Mesodermal cell (in vitro differentiated cells): ENCODE measurements at regions not wholly inside any gene's neighbourhood (a gene's known extent, or its start where the extent isn't known, plus 50 kb on each side); places are given as distances from the start of the nearest gene placed in this dataset.

Experiments
- H3K27ac ChIP-seq: 2 replicates; pipeline ENCODE4 v1.7.0; 2013; ENCODE audit warnings: mild to moderate bottlenecking, low read depth, low read length, moderate library complexity; ENCODE audit not compliant: severe bottlenecking
- H3K36me3 ChIP-seq: 2 replicates; pipeline ENCODE4 v1.7.1; 2013; ENCODE audit warnings: mild to moderate bottlenecking, low read length, moderate library complexity; ENCODE audit not compliant: control insufficient read depth, insufficient read depth
- H3K4me1 ChIP-seq: one replicate; pipeline ENCODE4 v1.7.1; 2013; ENCODE audit warnings: mild to moderate bottlenecking, low read length; ENCODE audit not compliant: insufficient read depth, control insufficient read depth, poor library complexity, severe bottlenecking
- H3K4me3 ChIP-seq: 2 replicates; pipeline ENCODE4 v1.7.0; 2013; ENCODE audit warnings: low read length, control low read depth, mild to moderate bottlenecking; ENCODE audit not compliant: insufficient read depth, poor library complexity, severe bottlenecking; ENCODE audit errors: extremely low read depth
- H3K9me3 ChIP-seq: 2 replicates; pipeline ENCODE4 v1.7.1; 2013; ENCODE audit warnings: mild to moderate bottlenecking, low read length, moderate library complexity; ENCODE audit not compliant: control insufficient read depth
- WGBS, 2 experiments: methylation state at CpG; one replicate each; pipeline ENCODE4 v1.1.5; 2013; ENCODE audit warnings: missing lambda C conversion rate in 2 of 2; ENCODE audit not compliant: insufficient coverage in 2 of 2; 5-methylcytosine and 5-hydroxymethylcytosine counted together

- Histone ChIP-seq H3K4me1 (no peaks in the 10 kb centered on the region), H3K4me3 (no peak overlapping the region), H3K27ac (no peak overlapping the region), H3K9me3 (no peaks in the 10 kb centered on the region), H3K36me3 (no peaks in the 10 kb centered on the region)
- 95 to 96% methylated on average over 5 to 7 of the region's 7 CpGs for WGBS, 2 experiments
Observed at GRCh38 chr16:48008011-48008525, 147.7 kb downstream of the ABCC12 start.

GRCh38 chr16:48004141-48004695 is 151.6 kb downstream of the ABCC12 start:
- Histone ChIP-seq H3K9me3 (no peaks in the 10 kb centered on the region), H3K4me1 (no peaks in the 10 kb centered on the region), H3K27ac (no peak overlapping the region), H3K36me3 (no peaks in the 10 kb centered on the region), H3K4me3 (no peak overlapping the region)
- 72 to 92% methylated on average over 2 of the region's 3 CpGs for WGBS, 2 experiments

- 89 to 91% methylated on average over 3 of the region's 4 CpGs for WGBS, 2 experiments
- Histone ChIP-seq H3K4me3 (no peak overlapping the region), H3K36me3 (no peaks in the 10 kb centered on the region), H3K9me3 (no peaks in the 10 kb centered on the region), H3K4me1 (no peaks in the 10 kb centered on the region), H3K27ac (peak overlapping the region; percentile 67)
Observed at GRCh38 chr16:48003206-48003907, 152.4 kb downstream of the ABCC12 start.

- Histone ChIP-seq H3K27ac (no peak overlapping the region), H3K36me3 (no peaks in the 10 kb centered on the region), H3K4me3 (no peak overlapping the region), H3K4me1 (no peaks in the 10 kb centered on the region), H3K9me3 (no peaks in the 10 kb centered on the region)
- 96 to 98% methylated on average over 9 to 10 of the region's 13 CpGs for WGBS, 2 experiments
Observed at GRCh38 chr16:48001324-48001895, 154.4 kb downstream of the ABCC12 start.

- H3K4me1 ChIP-seq = no peaks in the 10 kb centered on the region
- no peaks in the 10 kb centered on the region for H3K36me3 ChIP-seq
- H3K4me3 ChIP-seq = no peak overlapping the region
- H3K9me3 ChIP-seq = no peaks in the 10 kb centered on the region
- H3K27ac ChIP-seq = no peak overlapping the region
- 80 to 82% methylated on average over 3 of the region's 3 CpGs for WGBS, 2 experiments
Observed at GRCh38 chr16:48000622-48001021, 155.2 kb downstream of the ABCC12 start.

GRCh38 chr16:47999595-47999994 is 156.2 kb downstream of the ABCC12 start:
- Histone ChIP-seq H3K36me3 (no peaks in the 10 kb centered on the region), H3K27ac (no peak overlapping the region), H3K9me3 (no peaks in the 10 kb centered on the region), H3K4me3 (no peak overlapping the region), H3K4me1 (no peaks in the 10 kb centered on the region)
- 100% methylated on average over 1 of the region's 4 CpGs for WGBS, 2 experiments

- 83 to 86% methylated on average over 1 of the region's 2 CpGs for WGBS, 2 experiments
- Histone ChIP-seq H3K27ac (no peak overlapping the region), H3K36me3 (no peaks in the 10 kb centered on the region), H3K4me3 (no peak overlapping the region), H3K4me1 (no peaks in the 10 kb centered on the region), H3K9me3 (peaks cover 3% of the 10 kb centered on the region)
Observed at GRCh38 chr16:47995354-47995753, 160.4 kb downstream of the ABCC12 start.

GRCh38 chr16:47991491-47991890 is 164.3 kb downstream of the ABCC12 start:
- 85 to 100% methylated on average over 1 of the region's 2 CpGs for WGBS, 2 experiments

GRCh38 chr16:47990676-47991075 is 165.1 kb downstream of the ABCC12 start:
- H3K27ac ChIP-seq = no peak overlapping the region
- H3K9me3 ChIP-seq = peaks cover 9% of the 10 kb centered on the region
- H3K4me1 ChIP-seq = peaks cover 3% of the 10 kb centered on the region
- 67 to 83% methylated on average over 1 of the region's 2 CpGs for WGBS, 2 experiments
- H3K4me3 ChIP-seq = no peak overlapping the region
- H3K36me3 ChIP-seq = no peaks in the 10 kb centered on the region

More at GRCh38 chr16:47991491-47991890, 164.3 kb downstream of the ABCC12 start:
- H3K4me1 ChIP-seq = no peaks in the 10 kb centered on the region
- no peak overlapping the region for H3K27ac ChIP-seq
- H3K36me3 ChIP-seq = no peaks in the 10 kb centered on the region
- no peak overlapping the region for H3K4me3 ChIP-seq
- H3K9me3 ChIP-seq = peaks cover 9% of the 10 kb centered on the region

GRCh38 chr16:47987136-47987535 is 168.7 kb downstream of the ABCC12 start:
- peaks cover 8% of the 10 kb centered on the region for H3K4me1 ChIP-seq
- no peaks in the 10 kb centered on the region for H3K36me3 ChIP-seq
- 94% methylated on average over 1 to 2 of the region's 2 CpGs for WGBS, 2 experiments
- H3K27ac ChIP-seq = no peak overlapping the region
- H3K4me3 ChIP-seq = no peak overlapping the region
- peaks cover 9% of the 10 kb centered on the region for H3K9me3 ChIP-seq

GRCh38 chr16:47986031-47986430 is 169.8 kb downstream of the ABCC12 start:
- H3K4me3 ChIP-seq = no peak overlapping the region
- peaks cover 9% of the 10 kb centered on the region for H3K9me3 ChIP-seq
- no peaks in the 10 kb centered on the region for H3K36me3 ChIP-seq
- H3K27ac ChIP-seq = no peak overlapping the region
- H3K4me1 ChIP-seq = peaks cover 8% of the 10 kb centered on the region
